ENCODE measurements at regions not wholly inside any gene's neighbourhood (a gene's known extent, or its start where the extent isn't known, plus 50 kb on each side); places are given as distances from the start of the nearest gene placed in this dataset.
"Not testable (repeated sequence)": the region's sequence is repeated elsewhere in the genome, so short reads cannot be mapped to it uniquely, and the experiment has no call there.

- Histone ChIP-seq H3K4me1 (ENCODE audit: insufficient read depth, low read length) (no peaks in the 10 kb centered on the region), H3K4me3 (ENCODE audit: low read length) (no peak overlapping the region), H3K9me3 (ENCODE audit: low read length) (no peaks in the 10 kb centered on the region), H3K27me3 (ENCODE audit: insufficient read depth, low read length, poor library complexity, severe bottlenecking) (no peaks in the 10 kb centered on the region), H3K36me3 (ENCODE audit: insufficient read depth, low read length) (no peaks in the 10 kb centered on the region), H3K27ac (ENCODE audit: low read depth, low read length) (no peak overlapping the region)
- peaks cover 13 to 48% (median 18%) of the 10 kb centered on the region in 3 donors for H3K36me3 Mint-ChIP-seq
- POLR2A ChIA-PET, result no interaction called here
- H3K27me3 Mint-ChIP-seq, result peaks cover 0 to 2% of the 10 kb centered on the region in 2 donors
- H3K9me3 Mint-ChIP-seq, result no peaks in the 10 kb centered on the region
- CTCF ChIA-PET, result no interaction called here
- DNase-seq, result no peak
- H3K4me1 Mint-ChIP-seq, result peaks cover 14 to 20% (median 16%) of the 10 kb centered on the region in 3 donors
- H3K27ac Mint-ChIP-seq, result peak overlapping the region in 3 of 8 donors; percentile 29 to 56 (median 45)
- H3K4me3 Mint-ChIP-seq, result no peak overlapping the region
Observed at GRCh38 chr10:46215426-46215825, 71.4 kb upstream of the ANTXRL start.

- no peaks in the 10 kb centered on the region for H3K4me1 ChIP-seq (ENCODE audit: insufficient read depth, low read length)
- Mint-ChIP-seq H3K27me3 (peaks cover 0 to 2% of the 10 kb centered on the region in 2 donors), H3K9me3 (no peaks in the 10 kb centered on the region), H3K36me3 (peaks cover 13 to 48% (median 18%) of the 10 kb centered on the region in 3 donors), H3K4me1 (peaks cover 14 to 20% (median 16%) of the 10 kb centered on the region in 3 donors), H3K27ac (peak overlapping the region in 3 of 8 donors; percentile 51 to 91 (median 79)), H3K4me3 (no peak overlapping the region)
- no peak overlapping the region for H3K27ac ChIP-seq (ENCODE audit: low read depth, low read length)
- CTCF ChIA-PET, result no interaction called here
- no peak overlapping the region for H3K4me3 ChIP-seq (ENCODE audit: low read length)
- no peak for DNase-seq
- H3K27me3 ChIP-seq (ENCODE audit: insufficient read depth, low read length, poor library complexity, severe bottlenecking), result no peaks in the 10 kb centered on the region
- no peaks in the 10 kb centered on the region for H3K36me3 ChIP-seq (ENCODE audit: insufficient read depth, low read length)
- POLR2A ChIA-PET, result no interaction called here
- H3K9me3 ChIP-seq (ENCODE audit: low read length), result no peaks in the 10 kb centered on the region
Observed at GRCh38 chr10:46216003-46216634, 70.7 kb upstream of the ANTXRL start.

GRCh38 chr10:46216836-46217751 is 69.7 kb upstream of the ANTXRL start:
- DNase-seq, result no peak
- Mint-ChIP-seq H3K27me3 (peaks cover 0 to 2% of the 10 kb centered on the region in 2 donors), H3K9me3 (no peaks in the 10 kb centered on the region)

GRCh38 chr10:46217752-46218453 is 68.9 kb upstream of the ANTXRL start:
- Mint-ChIP-seq H3K27ac (peak overlapping the region in 7 of 8 donors; percentile 29 to 90 (median 76)), H3K4me1 (peaks cover 22 to 23% (median 22%) of the 10 kb centered on the region in 3 donors), H3K9me3 (no peaks in the 10 kb centered on the region), H3K36me3 (peaks cover 13 to 61% (median 19%) of the 10 kb centered on the region in 3 donors), H3K27me3 (peaks cover 0 to 2% of the 10 kb centered on the region in 2 donors), H3K4me3 (peak overlapping the region in 2 of 7 donors; percentile 12 to 52)
- no peak for DNase-seq
- H3K27ac ChIP-seq (ENCODE audit: low read depth, low read length), result no peak overlapping the region
- H3K9me3 ChIP-seq (ENCODE audit: low read length), result no peaks in the 10 kb centered on the region
- ChIA-PET POLR2A (no interaction called here), CTCF (interaction anchor here (1.3 kb wide), 1 partner anchor 9 kb away, joined by 3 read pairs; no protein-coding TSS in a partner anchor)
- H3K36me3 ChIP-seq (ENCODE audit: insufficient read depth, low read length), result no peaks in the 10 kb centered on the region
- H3K27me3 ChIP-seq (ENCODE audit: insufficient read depth, low read length, poor library complexity, severe bottlenecking), result no peaks in the 10 kb centered on the region
- no peak overlapping the region for H3K4me3 ChIP-seq (ENCODE audit: low read length)
- no peaks in the 10 kb centered on the region for H3K4me1 ChIP-seq (ENCODE audit: insufficient read depth, low read length)

More at GRCh38 chr10:46216836-46217751, 69.7 kb upstream of the ANTXRL start:
- H3K4me1 Mint-ChIP-seq, result peaks cover 17 to 21% (median 20%) of the 10 kb centered on the region in 3 donors
- ChIA-PET CTCF (no interaction called here), POLR2A (no interaction called here)
- Histone ChIP-seq H3K9me3 (ENCODE audit: low read length) (no peaks in the 10 kb centered on the region), H3K36me3 (ENCODE audit: insufficient read depth, low read length) (no peaks in the 10 kb centered on the region), H3K4me1 (ENCODE audit: insufficient read depth, low read length) (no peaks in the 10 kb centered on the region), H3K27me3 (ENCODE audit: insufficient read depth, low read length, poor library complexity, severe bottlenecking) (no peaks in the 10 kb centered on the region), H3K27ac (ENCODE audit: low read depth, low read length) (no peak overlapping the region), H3K4me3 (ENCODE audit: low read length) (no peak overlapping the region)
- H3K4me3 Mint-ChIP-seq, result peak overlapping the region in 1 of 7 donors; percentile 52
- peaks cover 13 to 57% (median 18%) of the 10 kb centered on the region in 3 donors for H3K36me3 Mint-ChIP-seq
- peak overlapping the region in 6 of 8 donors; percentile 17 to 76 (median 58) for H3K27ac Mint-ChIP-seq

GRCh38 chr10:46218921-46219320 is 67.9 kb upstream of the ANTXRL start:
- no peak overlapping the region for H3K4me3 ChIP-seq (ENCODE audit: low read length)
- no peaks in the 10 kb centered on the region for H3K9me3 Mint-ChIP-seq
- peaks cover 22 to 23% (median 22%) of the 10 kb centered on the region in 3 donors for H3K4me1 Mint-ChIP-seq
- no peaks in the 10 kb centered on the region for H3K9me3 ChIP-seq (ENCODE audit: low read length)
- no peaks in the 10 kb centered on the region for H3K36me3 ChIP-seq (ENCODE audit: insufficient read depth, low read length)
- ChIA-PET POLR2A (no interaction called here), CTCF (interaction anchor here (1.2 to 1.3 kb wide), 2 partner anchors 8 to 191 kb away, joined by 3 read pairs; no protein-coding TSS in a partner anchor)
- no peak overlapping the region for H3K4me3 Mint-ChIP-seq
- H3K36me3 Mint-ChIP-seq, result peaks cover 13 to 71% (median 19%) of the 10 kb centered on the region in 3 donors
- H3K27me3 ChIP-seq (ENCODE audit: insufficient read depth, low read length, poor library complexity, severe bottlenecking), result no peaks in the 10 kb centered on the region
- H3K27me3 Mint-ChIP-seq, result peaks cover 0 to 2% of the 10 kb centered on the region in 2 donors
- H3K27ac ChIP-seq (ENCODE audit: low read depth, low read length), result no peak overlapping the region
- no peaks in the 10 kb centered on the region for H3K4me1 ChIP-seq (ENCODE audit: insufficient read depth, low read length)
- peak overlapping the region in 5 of 8 donors; percentile 2 to 87 (median 69) for H3K27ac Mint-ChIP-seq
- no peak for DNase-seq

- H3K4me3 Mint-ChIP-seq; H3K27me3 ChIP-seq (ENCODE audit: insufficient read depth, low read length, poor library complexity, severe bottlenecking); H3K36me3 ChIP-seq (ENCODE audit: insufficient read depth, low read length); H3K9me3 ChIP-seq (ENCODE audit: low read length); H3K4me1 ChIP-seq (ENCODE audit: insufficient read depth, low read length); POLR2A ChIA-PET; H3K27ac ChIP-seq (ENCODE audit: low read depth, low read length); DNase-seq; H3K9me3 Mint-ChIP-seq; H3K27me3 Mint-ChIP-seq; H3K4me3 ChIP-seq (ENCODE audit: low read length): not testable (repeated sequence)
- H3K36me3 Mint-ChIP-seq, result peaks cover 13 to 76% (median 19%) of the 10 kb centered on the region in 3 donors
- CTCF ChIA-PET, result interaction anchor here (1.2 kb wide), 1 partner anchor 191 kb away, joined by 3 read pairs; no protein-coding TSS in a partner anchor
- peaks cover 22 to 23% (median 22%) of the 10 kb centered on the region in 3 donors for H3K4me1 Mint-ChIP-seq
- H3K27ac Mint-ChIP-seq, result peak overlapping the region in 6 of 8 donors; percentile 1 to 87 (median 48)
Observed at GRCh38 chr10:46219431-46219990, 67.3 kb upstream of the ANTXRL start.

GRCh38 chr10:46220187-46220586 is 66.6 kb upstream of the ANTXRL start:
- no peaks in the 10 kb centered on the region for H3K36me3 ChIP-seq (ENCODE audit: insufficient read depth, low read length)
- no peaks in the 10 kb centered on the region for H3K9me3 ChIP-seq (ENCODE audit: low read length)
- H3K27me3 ChIP-seq (ENCODE audit: insufficient read depth, low read length, poor library complexity, severe bottlenecking), result no peaks in the 10 kb centered on the region
- Mint-ChIP-seq H3K4me3 (no peak overlapping the region), H3K27ac (peak overlapping the region in 1 of 8 donors; percentile 35), H3K27me3 (peaks cover 0 to 2% of the 10 kb centered on the region in 2 donors), H3K36me3 (peaks cover 13 to 83% (median 23%) of the 10 kb centered on the region in 3 donors), H3K4me1 (peaks cover 22 to 26% (median 25%) of the 10 kb centered on the region in 3 donors), H3K9me3 (no peaks in the 10 kb centered on the region)
- H3K4me1 ChIP-seq (ENCODE audit: insufficient read depth, low read length), result no peaks in the 10 kb centered on the region
- no peak for DNase-seq
- CTCF ChIA-PET, result no interaction called here
- H3K27ac ChIP-seq (ENCODE audit: low read depth, low read length), result no peak overlapping the region
- no peak overlapping the region for H3K4me3 ChIP-seq (ENCODE audit: low read length)
- POLR2A ChIA-PET, result no interaction called here

All from CD8-positive, alpha-beta memory T cell (primary cell).